ENCODE measurements at regions not wholly inside any gene's neighbourhood (a gene's known extent, or its start where the extent isn't known, plus 50 kb on each side); places are given as distances from the start of the nearest gene placed in this dataset.

- Histone ChIP-seq H3K4me3 (no peak overlapping the region), H3K4me1 (replicated peaks) (no peaks in the 10 kb centered on the region), H3K9me3 (replicated peaks) (no peaks in the 10 kb centered on the region), H3K27ac (no peak overlapping the region), H3K36me3 (no peaks in the 10 kb centered on the region), H3K27me3 (replicated peaks) (no peaks in the 10 kb centered on the region)
- no peak for DNase-seq (ENCODE audit: low read depth in 1 of 2, low spot score in 2 of 2)
These were observed 1550.9 kb upstream of the CDH6 start for GRCh38 chr5:29642601-29643000.

GRCh38 chr5:29614206-29614605 is 1579.3 kb upstream of the CDH6 start:
- Histone ChIP-seq H3K9me3 (replicated peaks) (no peaks in the 10 kb centered on the region), H3K27ac (no peak overlapping the region), H3K36me3 (no peaks in the 10 kb centered on the region), H3K4me3 (no peak overlapping the region), H3K4me1 (replicated peaks) (no peaks in the 10 kb centered on the region), H3K27me3 (replicated peaks) (no peaks in the 10 kb centered on the region)
- DNase-seq (ENCODE audit: low read depth in 1 of 2, low spot score in 2 of 2), result no peak

- Histone ChIP-seq H3K27me3 (replicated peaks) (no peaks in the 10 kb centered on the region), H3K4me1 (replicated peaks) (no peaks in the 10 kb centered on the region), H3K36me3 (no peaks in the 10 kb centered on the region), H3K27ac (no peak overlapping the region), H3K9me3 (replicated peaks) (no peaks in the 10 kb centered on the region), H3K4me3 (no peak overlapping the region)
- no peak for DNase-seq (ENCODE audit: low read depth in 1 of 2, low spot score in 2 of 2)
These were observed 1605.2 kb upstream of the CDH6 start for GRCh38 chr5:29588236-29588635.

GRCh38 chr5:29587832-29588231 is 1605.7 kb upstream of the CDH6 start:
- Histone ChIP-seq H3K36me3 (no peaks in the 10 kb centered on the region), H3K4me3 (no peak overlapping the region), H3K27me3 (replicated peaks) (no peaks in the 10 kb centered on the region), H3K9me3 (replicated peaks) (no peaks in the 10 kb centered on the region), H3K27ac (no peak overlapping the region), H3K4me1 (replicated peaks) (no peaks in the 10 kb centered on the region)
- no peak for DNase-seq (ENCODE audit: low read depth in 1 of 2, low spot score in 2 of 2)

- H3K4me3 ChIP-seq, result no peak overlapping the region
- no peaks in the 10 kb centered on the region for H3K4me1 ChIP-seq (replicated peaks)
- no peaks in the 10 kb centered on the region for H3K9me3 ChIP-seq (replicated peaks)
- no peaks in the 10 kb centered on the region for H3K36me3 ChIP-seq
- H3K27ac ChIP-seq, result no peak overlapping the region
- no peaks in the 10 kb centered on the region for H3K27me3 ChIP-seq (replicated peaks)
- no peak for DNase-seq (ENCODE audit: low read depth in 1 of 2, low spot score in 2 of 2)
These were observed 1625.5 kb upstream of the CDH6 start for GRCh38 chr5:29568028-29568427.

DNA sequence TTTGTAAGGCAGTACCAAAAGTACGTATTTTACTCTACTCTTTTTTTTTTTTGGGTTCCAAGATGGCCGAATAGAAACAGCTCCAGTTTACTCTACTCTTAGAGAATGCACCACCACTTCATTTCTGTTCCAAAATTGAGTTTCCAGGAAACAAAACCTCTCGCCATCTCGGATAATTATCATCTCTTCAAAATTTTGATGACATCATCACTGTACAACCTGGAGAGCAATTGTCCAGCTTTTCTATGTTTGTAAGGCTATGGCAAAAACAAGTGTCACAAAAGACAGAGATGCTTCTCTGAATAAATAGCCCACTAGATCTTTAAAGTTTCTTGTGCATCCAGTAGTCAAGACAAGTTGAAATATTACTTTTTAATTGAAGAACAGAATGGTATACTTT is 1631.9 kb upstream of the CDH6 start:
- no peaks in the 10 kb centered on the region for H3K27me3 ChIP-seq (replicated peaks)
- no peaks in the 10 kb centered on the region for H3K36me3 ChIP-seq
- H3K4me1 ChIP-seq (replicated peaks), result no peaks in the 10 kb centered on the region
- DNase-seq (ENCODE audit: low read depth in 1 of 2, low spot score in 2 of 2), result no peak
- H3K27ac ChIP-seq, result no peak overlapping the region
- no peak overlapping the region for H3K4me3 ChIP-seq
- H3K9me3 ChIP-seq (replicated peaks), result no peaks in the 10 kb centered on the region

- Histone ChIP-seq H3K27ac (no peak overlapping the region), H3K9me3 (replicated peaks) (no peaks in the 10 kb centered on the region), H3K27me3 (replicated peaks) (no peaks in the 10 kb centered on the region), H3K4me3 (no peak overlapping the region), H3K36me3 (no peaks in the 10 kb centered on the region), H3K4me1 (replicated peaks) (no peaks in the 10 kb centered on the region)
- no peak for DNase-seq (ENCODE audit: low read depth in 1 of 2, low spot score in 2 of 2)
These were observed 1643.0 kb upstream of the CDH6 start for GRCh38 chr5:29550523-29550922.

DNA sequence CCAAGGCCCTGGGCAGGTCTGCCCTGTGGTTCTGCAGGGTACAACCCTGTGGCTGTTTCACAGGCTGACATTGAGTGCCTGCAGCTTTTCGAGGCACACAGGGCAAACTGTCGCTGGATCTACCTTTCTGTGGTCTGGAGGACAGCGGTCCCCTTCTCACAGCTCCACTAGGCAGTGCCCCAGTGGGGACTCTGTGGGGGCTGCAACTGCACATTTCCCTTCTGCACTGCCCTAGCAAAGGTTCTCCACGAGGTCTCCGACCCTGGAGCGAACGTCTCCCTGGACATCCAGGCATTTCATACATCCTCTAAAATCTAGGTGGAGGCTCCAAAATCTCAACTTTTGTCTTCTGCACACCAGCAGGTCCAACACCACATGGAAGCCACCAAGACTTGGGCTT is 1645.2 kb upstream of the CDH6 start:
- Histone ChIP-seq H3K36me3 (no peaks in the 10 kb centered on the region), H3K27me3 (replicated peaks) (no peaks in the 10 kb centered on the region), H3K27ac (no peak overlapping the region), H3K4me1 (replicated peaks) (no peaks in the 10 kb centered on the region), H3K4me3 (no peak overlapping the region), H3K9me3 (replicated peaks) (no peaks in the 10 kb centered on the region)
- DNase-seq (ENCODE audit: low read depth in 1 of 2, low spot score in 2 of 2), result no peak

GRCh38 chr5:29547236-29547865 is 1646.1 kb upstream of the CDH6 start:
- Histone ChIP-seq H3K27ac (no peak overlapping the region), H3K36me3 (no peaks in the 10 kb centered on the region), H3K4me1 (replicated peaks) (no peaks in the 10 kb centered on the region), H3K4me3 (no peak overlapping the region), H3K27me3 (replicated peaks) (no peaks in the 10 kb centered on the region), H3K9me3 (replicated peaks) (no peaks in the 10 kb centered on the region)
- no peak for DNase-seq (ENCODE audit: low read depth in 1 of 2, low spot score in 2 of 2)

DNA sequence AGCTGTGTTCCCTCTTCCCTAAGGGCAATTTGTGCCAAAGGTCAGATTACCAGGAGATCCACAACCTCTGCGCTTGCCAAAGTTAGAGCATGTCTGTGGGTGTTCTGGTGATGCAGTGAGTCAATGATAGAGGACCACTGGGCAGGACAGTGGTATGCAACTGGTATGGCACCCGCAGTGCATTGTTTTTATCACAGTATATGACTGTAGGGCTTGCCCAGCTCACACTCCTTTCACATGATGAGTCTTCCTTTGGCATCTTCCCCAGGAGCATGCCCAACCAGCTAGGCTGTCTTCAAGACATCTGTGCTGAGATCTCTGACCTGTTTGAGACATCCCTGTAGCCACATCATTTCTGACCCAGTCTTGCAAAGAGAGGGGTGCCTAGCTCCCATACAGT is 1650.0 kb upstream of the CDH6 start:
- no peaks in the 10 kb centered on the region for H3K9me3 ChIP-seq (replicated peaks)
- no peak for DNase-seq (ENCODE audit: low read depth in 1 of 2, low spot score in 2 of 2)
- H3K4me1 ChIP-seq (replicated peaks), result no peaks in the 10 kb centered on the region
- no peaks in the 10 kb centered on the region for H3K27me3 ChIP-seq (replicated peaks)
- H3K27ac ChIP-seq, result no peak overlapping the region
- no peaks in the 10 kb centered on the region for H3K36me3 ChIP-seq
- no peak overlapping the region for H3K4me3 ChIP-seq

DNA sequence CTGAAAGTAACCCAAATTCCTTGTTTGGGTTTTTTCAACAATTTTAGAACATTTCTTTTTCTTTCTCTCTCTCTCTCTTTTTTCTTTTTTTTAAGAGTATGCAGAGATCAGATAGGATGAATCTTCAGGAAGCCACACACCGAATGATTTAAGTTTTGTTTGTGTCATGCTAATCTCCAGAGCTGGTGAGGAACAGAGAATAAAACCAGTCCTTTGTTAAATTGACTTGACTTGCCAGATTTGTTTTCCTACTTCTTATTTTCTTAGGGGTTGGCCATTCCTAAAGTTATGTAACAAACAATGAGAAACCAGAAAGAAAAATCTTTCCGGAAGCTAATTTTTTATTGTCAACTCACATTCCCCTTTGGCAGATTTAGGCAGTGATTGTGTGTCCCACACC is 1669.3 kb upstream of the CDH6 start:
- H3K4me1 ChIP-seq (replicated peaks), result no peaks in the 10 kb centered on the region
- no peaks in the 10 kb centered on the region for H3K36me3 ChIP-seq
- no peaks in the 10 kb centered on the region for H3K27me3 ChIP-seq (replicated peaks)
- DNase-seq (ENCODE audit: low read depth in 1 of 2, low spot score in 2 of 2), result no peak
- no peaks in the 10 kb centered on the region for H3K9me3 ChIP-seq (replicated peaks)
- H3K27ac ChIP-seq, result no peak overlapping the region
- no peak overlapping the region for H3K4me3 ChIP-seq

GRCh38 chr5:29518176-29518575 is 1675.3 kb upstream of the CDH6 start:
- no peak for DNase-seq (ENCODE audit: low read depth in 1 of 2, low spot score in 2 of 2)
- H3K27me3 ChIP-seq (replicated peaks), result no peaks in the 10 kb centered on the region
- no peaks in the 10 kb centered on the region for H3K9me3 ChIP-seq (replicated peaks)
- H3K36me3 ChIP-seq, result no peaks in the 10 kb centered on the region
- H3K4me1 ChIP-seq (replicated peaks), result no peaks in the 10 kb centered on the region
- no peak overlapping the region for H3K27ac ChIP-seq
- H3K4me3 ChIP-seq, result no peak overlapping the region

DNA sequence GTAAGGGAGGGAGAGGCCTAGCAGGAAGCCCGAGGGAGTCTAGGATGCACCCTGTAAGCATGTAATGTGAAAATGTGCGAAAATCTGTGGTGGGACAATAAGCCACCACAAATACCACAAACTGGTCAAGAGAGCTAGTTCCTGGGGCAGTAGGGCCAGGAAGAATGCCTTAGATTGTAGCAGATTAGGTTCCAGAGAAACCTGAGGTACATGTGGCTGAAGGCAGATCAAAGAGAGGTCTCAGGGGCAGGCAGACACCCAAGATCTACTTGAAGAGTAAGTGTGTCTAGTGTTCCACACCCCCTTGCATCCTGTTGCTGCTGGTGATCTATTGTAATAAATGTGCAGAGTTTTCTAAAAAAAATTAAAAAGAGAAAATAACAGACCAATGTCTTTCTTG is 1677.3 kb upstream of the CDH6 start:
- H3K4me3 ChIP-seq, result no peak overlapping the region
- no peaks in the 10 kb centered on the region for H3K9me3 ChIP-seq (replicated peaks)
- no peaks in the 10 kb centered on the region for H3K27me3 ChIP-seq (replicated peaks)
- H3K36me3 ChIP-seq, result no peaks in the 10 kb centered on the region
- no peaks in the 10 kb centered on the region for H3K4me1 ChIP-seq (replicated peaks)
- DNase-seq (ENCODE audit: low read depth in 1 of 2, low spot score in 2 of 2), result no peak
- no peak overlapping the region for H3K27ac ChIP-seq

GRCh38 chr5:29508131-29508530 is 1685.4 kb upstream of the CDH6 start:
- Histone ChIP-seq H3K27me3 (replicated peaks) (no peaks in the 10 kb centered on the region), H3K4me3 (no peak overlapping the region), H3K27ac (no peak overlapping the region), H3K36me3 (no peaks in the 10 kb centered on the region), H3K4me1 (replicated peaks) (no peaks in the 10 kb centered on the region), H3K9me3 (replicated peaks) (no peaks in the 10 kb centered on the region)
- DNase-seq (ENCODE audit: low read depth in 1 of 2, low spot score in 2 of 2), result no peak

DNA sequence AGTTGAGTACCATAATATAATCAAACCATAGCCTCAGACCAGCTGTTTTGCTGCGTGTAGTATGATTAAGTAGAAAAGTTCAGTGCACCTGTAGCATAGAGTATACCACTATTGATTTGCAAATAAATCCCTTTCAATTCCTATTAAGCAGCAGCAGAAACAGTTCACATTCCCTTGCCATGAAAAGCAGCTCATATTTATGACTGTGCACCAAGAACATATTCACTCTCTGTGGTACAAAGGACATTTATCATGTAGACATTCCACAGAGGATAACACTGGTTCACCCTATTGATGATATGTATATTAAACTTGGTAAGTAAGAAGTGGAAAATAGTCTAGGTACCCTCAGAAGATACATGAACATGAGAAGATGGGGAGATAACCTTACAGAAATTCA is 1689.1 kb upstream of the CDH6 start:
- no peak overlapping the region for H3K4me3 ChIP-seq
- no peaks in the 10 kb centered on the region for H3K36me3 ChIP-seq
- no peaks in the 10 kb centered on the region for H3K27me3 ChIP-seq (replicated peaks)
- H3K4me1 ChIP-seq (replicated peaks), result no peaks in the 10 kb centered on the region
- H3K27ac ChIP-seq, result no peak overlapping the region
- DNase-seq (ENCODE audit: low read depth in 1 of 2, low spot score in 2 of 2), result no peak
- no peaks in the 10 kb centered on the region for H3K9me3 ChIP-seq (replicated peaks)

All from SJSA1 (cell line).